B cell (primary cell): ENCODE measurements at regions not wholly inside any gene's neighbourhood (a gene's known extent, or its start where the extent isn't known, plus 50 kb on each side); places are given as distances from the start of the nearest gene placed in this dataset.

Experiments
- ATAC-seq: fragments of 200-7000 bp; cut with Tn5 transposase; one replicate; pipeline ENCODE4 v1.10.0; 2021; ENCODE audit warnings: low read depth, mild to moderate bottlenecking, moderate number of reproducible peaks, moderate library complexity
- CTCF ChIA-PET: fragments of 350-600 bp; sonication (Branson Sonifier 250); formaldehyde crosslinking; loops from one replicate; lab custom pipeline; 2021; ENCODE audit warnings: antibody characterized with exemption, inconsistent platforms; lab: Charles Lee
- POLR2A ChIA-PET: fragments of 350-600 bp; sonication (Branson Sonifier 250); formaldehyde crosslinking; loops from one replicate; lab custom pipeline; 2021; ENCODE audit warnings: antibody characterized with exemption; lab: Charles Lee
- DNase-seq: peaks from one replicate; pipeline ENCODE4 v3.0.0; 2013
- H2AFZ ChIP-seq: 2 replicates; pipeline ENCODE4 v1.6.1; 2012; ENCODE audit warnings: mild to moderate bottlenecking, low read depth, low read length; ENCODE audit not compliant: insufficient read depth, poor library complexity, severe bottlenecking
- H3K27ac ChIP-seq, 2 donors: 1 replicate in 1 of 2; 2 replicates in 1 of 2; pipeline ENCODE4 v1.5.1; 2012 to 2013; ENCODE audit warnings: low read length in 2 of 2, mild to moderate bottlenecking in 2 of 2, moderate library complexity in 1 of 2
- H3K27me3 ChIP-seq, 4 experiments: fragments of 200-600 bp in 1 of 4; sonication (generic) in 1 of 4; replicated peaks in 1 of 4; 1 replicate in 2 of 4; 2 replicates in 2 of 4; pipeline versions ENCODE4 v1.6.1 to v1.7.0; 2013 to 2016; ENCODE audit warnings: low read length in 3 of 4, mild to moderate bottlenecking in 2 of 4, mixed read lengths in 1 of 4, moderate library complexity in 1 of 4; ENCODE audit not compliant: insufficient read depth in 4 of 4, control insufficient read depth in 3 of 4; ENCODE audit errors: control extremely low read depth in 1 of 4
- H3K36me3 ChIP-seq, 2 experiments: replicated peaks in 1 of 2; 1 replicate in 1 of 2; 2 replicates in 1 of 2; pipeline versions ENCODE4 v1.6.1 to v1.7.1; 2013; ENCODE audit warnings: low read length in 1 of 2; ENCODE audit not compliant: insufficient read depth in 2 of 2, control insufficient read depth in 1 of 2; ENCODE audit errors: control extremely low read depth in 1 of 2, extremely low read depth in 1 of 2
- H3K4me1 ChIP-seq, 2 donors: fragments of 200-600 bp in 1 of 2; sonication (generic) in 1 of 2; 1 replicate in 1 of 2; 2 replicates in 1 of 2; pipeline versions ENCODE4 v1.5.1 to v1.6.1; 2013 to 2017; ENCODE audit warnings: low read length in 2 of 2; ENCODE audit not compliant: control insufficient read depth in 2 of 2, insufficient read depth in 2 of 2
- H3K4me2 ChIP-seq: replicated peaks from 2 replicates; pipeline ENCODE3; 2012; ENCODE audit warnings: mild to moderate bottlenecking, low read depth, low read length; ENCODE audit not compliant: poor library complexity, severe bottlenecking
- H3K4me3 ChIP-seq, 5 experiments: fragments of 200-600 bp in 1 of 5; sonication (generic) in 1 of 5; 1 replicate in 3 of 5; 2 replicates in 2 of 5; pipeline versions ENCODE4 v1.5.1 to v1.7.0; 2011 to 2016; ENCODE audit warnings: low read length in 4 of 5, mild to moderate bottlenecking in 4 of 5, low read depth in 2 of 5, control low read depth in 1 of 5, moderate library complexity in 1 of 5; ENCODE audit not compliant: insufficient read depth in 1 of 5; ENCODE audit errors: control extremely low read depth in 1 of 5, extremely low read depth in 1 of 5
- H3K79me2 ChIP-seq: fragments of 200-600 bp; sonication (generic); one replicate; pipeline ENCODE4 v1.6.0; 2016; ENCODE audit warnings: low read length; ENCODE audit not compliant: control insufficient read depth, insufficient read depth
- H3K9ac ChIP-seq: fragments of 200-600 bp; sonication (generic); 2 replicates; pipeline ENCODE4 v1.6.1; 2017; ENCODE audit warnings: mild to moderate bottlenecking, low read length, moderate library complexity
- H3K9me3 ChIP-seq, 3 donors: one replicate each; pipeline versions ENCODE4 v1.6.1 to v1.7.1; 2013; ENCODE audit warnings: low read length in 2 of 3; ENCODE audit not compliant: control insufficient read depth in 2 of 3, insufficient read depth in 1 of 3; ENCODE audit errors: control extremely low read depth in 1 of 3
- H4K20me1 ChIP-seq: 2 replicates; pipeline ENCODE4 v1.6.0; 2012; ENCODE audit warnings: mild to moderate bottlenecking, low read length; ENCODE audit not compliant: insufficient read depth, control insufficient read depth, poor library complexity, severe bottlenecking
- H3K27ac Mint-ChIP-seq: one replicate; pipeline ENCODE4 v1.8.0; 2021; ENCODE audit warnings: mixed read lengths
- H3K27me3 Mint-ChIP-seq: one replicate; pipeline ENCODE4 v1.8.0; 2021; ENCODE audit warnings: mixed read lengths
- H3K4me1 Mint-ChIP-seq: one replicate; pipeline ENCODE4 v1.8.0; 2021; ENCODE audit warnings: mixed read lengths
- H3K4me3 Mint-ChIP-seq: one replicate; pipeline ENCODE4 v1.8.0; 2021; ENCODE audit warnings: mixed read lengths
- H3K9me3 Mint-ChIP-seq: one replicate; pipeline ENCODE4 v1.8.0; 2022; ENCODE audit warnings: mixed read lengths; ENCODE audit not compliant: insufficient read depth
- EZH2 ChIP-seq: IDR thresholded peaks from 2 replicates; pipeline ENCODE4 v1.6.1; 2012; ENCODE audit warnings: borderline replicate concordance, low read depth, mild to moderate bottlenecking, moderate library complexity, low read length; ENCODE audit not compliant: insufficient read depth, poor library complexity, severe bottlenecking
- WGBS: methylation state at CpG from one replicate; pipeline ENCODE4 v1.1.5; 2013; ENCODE audit warnings: missing lambda C conversion rate; ENCODE audit not compliant: insufficient coverage; 5-methylcytosine and 5-hydroxymethylcytosine counted together
- intact Hi-C: fragments of 100-400 bp; cut with micrococcal nuclease; formaldehyde crosslinking; loops from one replicate; pipeline ENCODE4 v1.10.0; 2022
- TF ChIP-seq, protein P1 (sequence below): fragments of 200-600 bp; IDR thresholded peaks from one replicate; pipeline ENCODE4 v1.8.0; 2022; ENCODE audit warnings: antibody characterized with exemption, mild to moderate bottlenecking

DNA sequence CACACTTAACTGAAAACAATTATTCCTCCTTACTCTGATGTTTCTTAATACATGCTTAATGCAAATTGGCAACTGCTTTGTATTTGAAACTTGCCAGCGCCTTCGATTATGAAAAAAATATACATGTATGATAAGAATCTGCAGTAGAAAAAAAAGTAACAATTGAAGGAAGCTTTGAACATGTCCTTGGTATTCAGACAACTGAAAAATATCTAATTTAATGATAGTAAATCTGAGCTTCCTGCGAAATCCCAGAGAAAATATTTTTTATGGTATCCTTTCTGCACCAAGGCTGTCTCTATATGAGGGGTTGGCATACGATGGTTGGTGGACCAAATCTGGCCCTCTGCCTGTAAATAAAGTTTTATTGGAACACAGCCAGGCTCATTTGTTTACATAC, 186.2 kb downstream of the HDGFL1 start:
- H3K36me3 ChIP-seq, result no peaks in the 10 kb centered on the region
- H3K27ac ChIP-seq, result no peak overlapping the region
- no peaks in the 10 kb centered on the region for H4K20me1 ChIP-seq
- H3K9ac ChIP-seq, result no peak overlapping the region
- H3K4me1 Mint-ChIP-seq, result no peaks in the 10 kb centered on the region
- ChIA-PET POLR2A (no interaction called here), CTCF (no interaction called here)
- no peaks in the 10 kb centered on the region for H3K4me1 ChIP-seq
- H3K79me2 ChIP-seq, result no peaks in the 10 kb centered on the region
- no peaks in the 10 kb centered on the region for H3K27me3 ChIP-seq
- ATAC-seq, result no peak
- no peak overlapping the region for H3K27ac Mint-ChIP-seq
- no peak for TF ChIP-seq EZH2
- TF ChIP-seq, protein P1, sequence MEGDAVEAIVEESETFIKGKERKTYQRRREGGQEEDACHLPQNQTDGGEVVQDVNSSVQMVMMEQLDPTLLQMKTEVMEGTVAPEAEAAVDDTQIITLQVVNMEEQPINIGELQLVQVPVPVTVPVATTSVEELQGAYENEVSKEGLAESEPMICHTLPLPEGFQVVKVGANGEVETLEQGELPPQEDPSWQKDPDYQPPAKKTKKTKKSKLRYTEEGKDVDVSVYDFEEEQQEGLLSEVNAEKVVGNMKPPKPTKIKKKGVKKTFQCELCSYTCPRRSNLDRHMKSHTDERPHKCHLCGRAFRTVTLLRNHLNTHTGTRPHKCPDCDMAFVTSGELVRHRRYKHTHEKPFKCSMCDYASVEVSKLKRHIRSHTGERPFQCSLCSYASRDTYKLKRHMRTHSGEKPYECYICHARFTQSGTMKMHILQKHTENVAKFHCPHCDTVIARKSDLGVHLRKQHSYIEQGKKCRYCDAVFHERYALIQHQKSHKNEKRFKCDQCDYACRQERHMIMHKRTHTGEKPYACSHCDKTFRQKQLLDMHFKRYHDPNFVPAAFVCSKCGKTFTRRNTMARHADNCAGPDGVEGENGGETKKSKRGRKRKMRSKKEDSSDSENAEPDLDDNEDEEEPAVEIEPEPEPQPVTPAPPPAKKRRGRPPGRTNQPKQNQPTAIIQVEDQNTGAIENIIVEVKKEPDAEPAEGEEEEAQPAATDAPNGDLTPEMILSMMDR, result no peak
- H3K4me3 ChIP-seq, result no peak overlapping the region
- H2AFZ ChIP-seq, result no peak overlapping the region
- WGBS, result 100% methylated on average over 1 of the region's 4 CpGs
- H3K9me3 ChIP-seq, result no peaks in the 10 kb centered on the region
- no peak overlapping the region for H3K4me3 Mint-ChIP-seq
- DNase-seq, result no peak
- peaks cover 4% of the 10 kb centered on the region for H3K9me3 Mint-ChIP-seq
- intact Hi-C loops, result no loop called here
- H3K27me3 Mint-ChIP-seq, result no peaks in the 10 kb centered on the region
- H3K4me2 ChIP-seq, result no peak overlapping the region

- H3K9ac ChIP-seq, result no peak overlapping the region
Measured at GRCh38 chr6:22756365-22756764, 187.0 kb downstream of the HDGFL1 start.

More at GRCh38 chr6:22756365-22756764, 187.0 kb downstream of the HDGFL1 start:
- no peaks in the 10 kb centered on the region for H3K4me1 ChIP-seq
- H3K4me3 ChIP-seq, result no peak overlapping the region
- Mint-ChIP-seq H3K9me3 (peaks cover 3% of the 10 kb centered on the region), H3K4me1 (no peaks in the 10 kb centered on the region), H3K27me3 (no peaks in the 10 kb centered on the region), H3K27ac (no peak overlapping the region), H3K4me3 (no peak overlapping the region)
- no peaks in the 10 kb centered on the region for H3K79me2 ChIP-seq
- no peak overlapping the region for H3K27ac ChIP-seq
- 94% methylated on average over 2 of the region's 3 CpGs for WGBS
- intact Hi-C loops, result no loop called here
- H2AFZ ChIP-seq, result no peak overlapping the region
- no peaks in the 10 kb centered on the region for H3K9me3 ChIP-seq
- H4K20me1 ChIP-seq, result no peaks in the 10 kb centered on the region
- ATAC-seq (no peak), DNase-seq (no peak)
- POLR2A ChIA-PET, result no interaction called here
- H3K4me2 ChIP-seq, result no peak overlapping the region
- no peak for TF ChIP-seq EZH2
- TF ChIP-seq, protein P1, result no peak
- CTCF ChIA-PET, result no interaction called here
- H3K36me3 ChIP-seq, result no peaks in the 10 kb centered on the region
- no peaks in the 10 kb centered on the region for H3K27me3 ChIP-seq
